Limb (tissue), 2 donors: ENCODE measurements at regions not wholly inside any gene's neighbourhood (a gene's known extent, or its start where the extent isn't known, plus 50 kb on each side); places are given as distances from the start of the nearest gene placed in this dataset.

Experiments used
- DNase-seq, 2 donors: peaks; one replicate each; pipeline ENCODE4 v3.0.0-alpha.2; 2016; ENCODE audit errors: extremely low spot score in 2 of 2

DNA sequence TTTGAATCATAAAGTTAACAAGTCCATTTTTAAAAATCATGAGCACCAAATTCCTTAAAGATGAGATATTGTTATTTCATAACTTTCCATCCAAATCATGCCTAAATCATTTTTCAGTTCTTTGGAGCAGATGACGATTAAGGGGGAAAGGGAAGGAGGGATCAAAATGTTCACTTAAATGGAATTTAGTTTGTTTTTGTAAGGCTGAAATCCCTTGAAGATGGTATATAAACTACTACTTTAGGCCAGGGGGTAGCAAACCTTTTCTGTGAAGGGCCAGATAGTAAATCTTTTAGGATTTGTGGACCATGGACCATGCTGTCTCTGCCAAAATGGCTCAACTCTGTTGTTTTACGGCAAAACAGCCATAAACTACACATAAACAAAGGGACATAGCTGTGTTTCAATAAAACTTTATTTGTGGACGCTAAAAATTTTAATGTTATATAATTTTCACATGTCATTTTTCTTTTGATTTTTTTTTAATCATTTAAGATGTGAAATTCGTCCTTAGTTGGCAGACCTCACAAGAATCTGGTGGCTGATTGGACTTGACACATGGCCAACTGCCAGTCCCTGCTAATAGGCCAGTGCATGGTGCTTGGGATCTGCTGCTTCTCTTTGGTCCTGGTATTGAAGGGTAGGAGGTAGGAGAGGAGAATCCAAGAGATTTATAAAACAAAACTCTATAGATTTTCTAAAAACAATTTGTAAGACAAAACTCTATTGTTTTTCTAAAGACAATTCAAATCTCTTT lies 52.0 kb upstream of the RTN4 start:
- no peak for DNase-seq

- no peak for DNase-seq
These were observed 51.2 kb upstream of the RTN4 start for GRCh38 chr2:55101466-55101865.

GRCh38 chr2:55099878-55100820 lies 49.9 kb upstream of the RTN4 start:
- no peak for DNase-seq
